Spinal cord (tissue), 9 donors: ENCODE measurements at regions not wholly inside any gene's neighbourhood (a gene's known extent, or its start where the extent isn't known, plus 50 kb on each side); places are given as distances from the start of the nearest gene placed in this dataset.

Experiments used
- DNase-seq, 6 donors: peaks; one replicate each; pipeline versions ENCODE4 v3.0.0 to v3.0.0-alpha.2; 2013 to 2015; ENCODE audit warnings: low spot score in 6 of 6, low read depth in 4 of 6
- H3K27ac ChIP-seq: one replicate; pipeline ENCODE4 v1.5.1; 2013; ENCODE audit warnings: low read depth, low read length, control low read depth
- H3K27me3 ChIP-seq: one replicate; pipeline ENCODE4 v1.6.1; 2013; ENCODE audit warnings: low read length; ENCODE audit not compliant: control insufficient read depth, insufficient read depth
- H3K36me3 ChIP-seq: one replicate; pipeline ENCODE4 v1.6.1; 2013; ENCODE audit warnings: low read length; ENCODE audit not compliant: control insufficient read depth, insufficient read depth
- H3K4me1 ChIP-seq: one replicate; pipeline ENCODE4 v1.6.1; 2013; ENCODE audit warnings: low read length; ENCODE audit not compliant: control insufficient read depth, insufficient read depth
- H3K4me3 ChIP-seq: one replicate; pipeline ENCODE4 v1.5.1; 2013; ENCODE audit warnings: low read depth, low read length, control low read depth
- H3K9me3 ChIP-seq: one replicate; pipeline ENCODE4 v1.6.1; 2013; ENCODE audit warnings: low read length; ENCODE audit not compliant: control insufficient read depth, insufficient read depth
- WGBS: methylation state at CpG from one replicate; pipeline ENCODE4 v1.1.5; 2013; ENCODE audit warnings: missing lambda C conversion rate; ENCODE audit not compliant: insufficient coverage; 5-methylcytosine and 5-hydroxymethylcytosine counted together
- donor health status: healthy.

- no peak for DNase-seq
- no peaks in the 10 kb centered on the region for H3K36me3 ChIP-seq
- no peaks in the 10 kb centered on the region for H3K27me3 ChIP-seq
- no peaks in the 10 kb centered on the region for H3K4me1 ChIP-seq
- no peak overlapping the region for H3K27ac ChIP-seq
- no peaks in the 10 kb centered on the region for H3K9me3 ChIP-seq
- WGBS = no CpG with 5 or more reads among the region's 5 CpGs
- no peak overlapping the region for H3K4me3 ChIP-seq
These were observed 573.5 kb downstream of the RNF144A start for GRCh38 chr2:7490672-7491071.

GRCh38 chr2:7492719-7493118, 575.5 kb downstream of the RNF144A start:
- Histone ChIP-seq H3K27me3 (no peaks in the 10 kb centered on the region), H3K36me3 (no peaks in the 10 kb centered on the region), H3K4me1 (no peaks in the 10 kb centered on the region), H3K9me3 (no peaks in the 10 kb centered on the region), H3K27ac (no peak overlapping the region), H3K4me3 (no peak overlapping the region)
- DNase-seq = no peak
- no CpG with 5 or more reads among the region's 1 CpG for WGBS

- H3K4me1 ChIP-seq = no peaks in the 10 kb centered on the region
- H3K27ac ChIP-seq = no peak overlapping the region
- WGBS = no CpG with 5 or more reads among the region's 4 CpGs
- H3K27me3 ChIP-seq = no peaks in the 10 kb centered on the region
- DNase-seq = no peak
- no peaks in the 10 kb centered on the region for H3K9me3 ChIP-seq
- H3K4me3 ChIP-seq = no peak overlapping the region
- H3K36me3 ChIP-seq = no peaks in the 10 kb centered on the region
These were observed 580.0 kb downstream of the RNF144A start for GRCh38 chr2:7497178-7497577.

GRCh38 chr2:7499018-7499417, 581.8 kb downstream of the RNF144A start:
- H3K9me3 ChIP-seq = no peaks in the 10 kb centered on the region
- WGBS = no CpG with 5 or more reads among the region's 2 CpGs
- DNase-seq = no peak

GRCh38 chr2:7502336-7502735, 585.1 kb downstream of the RNF144A start:
- Histone ChIP-seq H3K9me3 (no peaks in the 10 kb centered on the region), H3K4me1 (no peaks in the 10 kb centered on the region), H3K27me3 (no peaks in the 10 kb centered on the region), H3K4me3 (no peak overlapping the region), H3K36me3 (no peaks in the 10 kb centered on the region), H3K27ac (no peak overlapping the region)
- DNase-seq = no peak

More at GRCh38 chr2:7499018-7499417, 581.8 kb downstream of the RNF144A start:
- H3K27me3 ChIP-seq = no peaks in the 10 kb centered on the region
- no peaks in the 10 kb centered on the region for H3K36me3 ChIP-seq
- no peak overlapping the region for H3K4me3 ChIP-seq
- H3K4me1 ChIP-seq = no peaks in the 10 kb centered on the region
- H3K27ac ChIP-seq = no peak overlapping the region

GRCh38 chr2:7508296-7508943, 591.2 kb downstream of the RNF144A start:
- Histone ChIP-seq H3K4me1 (no peaks in the 10 kb centered on the region), H3K27ac (no peak overlapping the region), H3K9me3 (peaks cover 2% of the 10 kb centered on the region), H3K4me3 (no peak overlapping the region), H3K36me3 (no peaks in the 10 kb centered on the region), H3K27me3 (no peaks in the 10 kb centered on the region)
- DNase-seq = peak in 2 of 6 donors; percentile 32 to 57
- WGBS = 60% methylated on average over 2 of the region's 4 CpGs

GRCh38 chr2:7510353-7510752, 593.1 kb downstream of the RNF144A start:
- H3K4me1 ChIP-seq = no peaks in the 10 kb centered on the region
- WGBS = 88% methylated on average over 4 of the region's 4 CpGs
- H3K27me3 ChIP-seq = no peaks in the 10 kb centered on the region
- no peaks in the 10 kb centered on the region for H3K36me3 ChIP-seq
- H3K4me3 ChIP-seq = no peak overlapping the region
- no peak for DNase-seq
- H3K9me3 ChIP-seq = peaks cover 2% of the 10 kb centered on the region
- no peak overlapping the region for H3K27ac ChIP-seq

- peak in 1 of 6 donors; percentile 21 for DNase-seq
These were observed 596.6 kb downstream of the RNF144A start for GRCh38 chr2:7513834-7514233.

GRCh38 chr2:7515327-7515726, 598.1 kb downstream of the RNF144A start:
- no peaks in the 10 kb centered on the region for H3K4me1 ChIP-seq

More at GRCh38 chr2:7513834-7514233, 596.6 kb downstream of the RNF144A start:
- Histone ChIP-seq H3K9me3 (peaks cover 2% of the 10 kb centered on the region), H3K27me3 (no peaks in the 10 kb centered on the region), H3K4me1 (no peaks in the 10 kb centered on the region), H3K4me3 (no peak overlapping the region), H3K27ac (no peak overlapping the region), H3K36me3 (no peaks in the 10 kb centered on the region)
- 100% methylated on average over 2 of the region's 3 CpGs for WGBS

GRCh38 chr2:7516484-7517063, 599.4 kb downstream of the RNF144A start:
- no peaks in the 10 kb centered on the region for H3K27me3 ChIP-seq
- H3K36me3 ChIP-seq = no peaks in the 10 kb centered on the region
- DNase-seq = no peak
- no peak overlapping the region for H3K27ac ChIP-seq
- H3K4me1 ChIP-seq = no peaks in the 10 kb centered on the region
- no peak overlapping the region for H3K4me3 ChIP-seq
- WGBS = no CpG with 5 or more reads among the region's 2 CpGs
- H3K9me3 ChIP-seq = no peaks in the 10 kb centered on the region

More at GRCh38 chr2:7515327-7515726, 598.1 kb downstream of the RNF144A start:
- H3K36me3 ChIP-seq = no peaks in the 10 kb centered on the region
- no peak overlapping the region for H3K27ac ChIP-seq
- no peak overlapping the region for H3K4me3 ChIP-seq
- no peak for DNase-seq
- H3K9me3 ChIP-seq = peaks cover under 1% of the 10 kb centered on the region
- no peaks in the 10 kb centered on the region for H3K27me3 ChIP-seq
